PC-3 (cell line): ENCODE measurements at regions not wholly inside any gene's neighbourhood (a gene's known extent, or its start where the extent isn't known, plus 50 kb on each side); places are given as distances from the start of the nearest gene placed in this dataset.

ENCODE experiments used
- ATAC-seq: fragments of 200-7000 bp; cut with Tn5 transposase; 2 replicates; pipeline ENCODE4 v1.9.1; 2020; ENCODE audit warnings: mild to moderate bottlenecking, moderate library complexity
- BruUV-seq: library from RNA; stranded (reverse); fragments of 400-500 nt; replicated peaks from 2 replicates; lab custom pipeline; 2021; lab: Mats Ljungman, UMichigan
- CTCF ChIA-PET: fragments of 300-600 bp; sonication (Branson Sonifier 250); formaldehyde crosslinking; loops from one replicate; lab custom pipeline; 2022; ENCODE audit warnings: antibody characterized with exemption; lab: Charles Lee
- POLR2A ChIA-PET: fragments of 300-600 bp; sonication (Branson Sonifier 250); formaldehyde crosslinking; loops from one replicate; lab custom pipeline; 2022; ENCODE audit warnings: antibody characterized with exemption; ENCODE audit not compliant: unreplicated experiment; lab: Charles Lee
- DNase-seq: peaks from one replicate; pipeline ENCODE4 v3.0.0-alpha.2; 2015
- H2AFZ ChIP-seq: fragments of 300-600 bp; sonication (generic); 2 replicates; pipeline ENCODE4 v1.6.0; 2016; ENCODE audit warnings: antibody characterized with exemption, low read length
- H3F3A ChIP-seq: fragments of 300-600 bp; sonication (generic); one replicate; pipeline ENCODE4 v1.6.0; 2017; ENCODE audit warnings: antibody characterized with exemption, low read length, control low read depth, mild to moderate bottlenecking; ENCODE audit not compliant: unreplicated experiment
- H3K27ac ChIP-seq: fragments of 300-600 bp; sonication (generic); 2 replicates; pipeline ENCODE4 v1.5.1; 2016; ENCODE audit warnings: mild to moderate bottlenecking, low read length
- H3K27me3 ChIP-seq: fragments of 300-600 bp; sonication (generic); 2 replicates; pipeline ENCODE4 v1.6.1; 2016; ENCODE audit warnings: low read length, mixed read lengths
- H3K36me3 ChIP-seq: fragments of 300-600 bp; sonication (generic); 2 replicates; pipeline ENCODE4 v1.6.1; 2016; ENCODE audit warnings: low read depth, mixed run types, low read length, mixed read lengths
- H3K4me1 ChIP-seq: fragments of 300-600 bp; sonication (generic); 2 replicates; pipeline ENCODE4 v1.5.1; 2016; ENCODE audit warnings: low read length; ENCODE audit not compliant: insufficient read depth
- H3K4me2 ChIP-seq: fragments of 300-600 bp; sonication (generic); 2 replicates; pipeline ENCODE4 v1.6.0; 2016; ENCODE audit warnings: low read length
- H3K4me3 ChIP-seq: fragments of 300-600 bp; sonication (generic); 2 replicates; pipeline ENCODE4 v1.5.1; 2016; ENCODE audit warnings: mild to moderate bottlenecking, low read length, mixed read lengths
- H3K79me2 ChIP-seq: fragments of 300-600 bp; sonication (generic); 2 replicates; pipeline ENCODE4 v1.6.1; 2017; ENCODE audit warnings: low read length, mixed read lengths
- H3K9ac ChIP-seq: fragments of 300-600 bp; sonication (generic); 2 replicates; pipeline ENCODE4 v1.6.0; 2016; ENCODE audit warnings: mild to moderate bottlenecking, low read length
- H3K9me2 ChIP-seq: fragments of 300-600 bp; sonication (generic); replicated peaks from 2 replicates; pipeline ENCODE4 v1.6.1; 2016; ENCODE audit warnings: mixed run types, low read length, mixed read lengths
- H3K9me3 ChIP-seq: fragments of 300-600 bp; sonication (generic); 2 replicates; pipeline ENCODE4 v1.6.1; 2016; ENCODE audit warnings: low read length, mixed read lengths
- H4K20me1 ChIP-seq: fragments of 300-600 bp; sonication (generic); 2 replicates; pipeline ENCODE4 v1.6.1; 2016; ENCODE audit warnings: low read length, mixed read lengths
- CTCF ChIP-seq: fragments of 300-600 bp; sonication (generic); conservative IDR thresholded peaks from 2 replicates; pipeline ENCODE4 v1.5.1; 2017; ENCODE audit warnings: antibody characterized with exemption, low read depth, mild to moderate bottlenecking, low read length
- EZH2 ChIP-seq: fragments of 300-600 bp; sonication (generic); IDR thresholded peaks from one replicate; pipeline ENCODE4 v1.6.1; 2017; ENCODE audit warnings: antibody characterized with exemption, mild to moderate bottlenecking, low read length; ENCODE audit not compliant: unreplicated experiment
- EZH2phosphoT487 ChIP-seq: fragments of 300-600 bp; sonication (generic); IDR thresholded peaks from 2 replicates; pipeline ENCODE4 v1.6.1; 2018; ENCODE audit warnings: mild to moderate bottlenecking, antibody characterized with exemption, low read length, borderline replicate concordance
- intact Hi-C: fragments of 100-400 bp; cut with micrococcal nuclease; formaldehyde crosslinking; loops from 2 replicates; pipeline ENCODE4 v1.9.0; 2023

- Histone ChIP-seq H3K9me3 (no peaks in the 10 kb centered on the region), H3K4me1 (no peaks in the 10 kb centered on the region), H3K9me2 (no peaks in the 10 kb centered on the region), H3K36me3 (no peaks in the 10 kb centered on the region), H3K4me3 (no peak overlapping the region), H3K9ac (no peak overlapping the region), H3F3A (no peaks in the 10 kb centered on the region), H3K27ac (no peak overlapping the region), H3K4me2 (no peak overlapping the region), H4K20me1 (no peaks in the 10 kb centered on the region), H2AFZ (no peak overlapping the region), H3K27me3 (no peaks in the 10 kb centered on the region), H3K79me2 (no peaks in the 10 kb centered on the region)
- TF ChIP-seq EZH2 (no peak), EZH2phosphoT487 (no peak)
- ChIA-PET CTCF (no interaction called here), POLR2A (no interaction called here)
- DNase-seq = no peak
- intact Hi-C loops = no loop called here
- ATAC-seq = no peak
- BruUV-seq = no TSS peak
Measured at GRCh38 chr5:114665551-114665950, 303.7 kb downstream of the KCNN2 start.

- ATAC-seq (no peak), DNase-seq (no peak)
- Histone ChIP-seq H3K4me1 (no peaks in the 10 kb centered on the region), H2AFZ (no peak overlapping the region), H3K9ac (no peak overlapping the region), H3K9me2 (no peaks in the 10 kb centered on the region), H3K36me3 (no peaks in the 10 kb centered on the region), H3K4me2 (no peak overlapping the region), H3K79me2 (no peaks in the 10 kb centered on the region), H3K27me3 (no peaks in the 10 kb centered on the region), H3K27ac (no peak overlapping the region), H3F3A (no peaks in the 10 kb centered on the region), H4K20me1 (no peaks in the 10 kb centered on the region), H3K9me3 (no peaks in the 10 kb centered on the region), H3K4me3 (no peak overlapping the region)
- CTCF ChIA-PET = no interaction called here
- POLR2A ChIA-PET = no interaction called here
- intact Hi-C loops = no loop called here
- BruUV-seq = no TSS peak
- TF ChIP-seq CTCF (no peak), EZH2 (no peak), EZH2phosphoT487 (no peak)
Measured at GRCh38 chr5:114660791-114661190, 298.9 kb downstream of the KCNN2 start.

GRCh38 chr5:114658194-114658593 lies 296.3 kb downstream of the KCNN2 start:
- no peak for ATAC-seq
- H3K4me2 ChIP-seq = no peak overlapping the region
- CTCF ChIA-PET = no interaction called here
- H3K9me2 ChIP-seq = no peaks in the 10 kb centered on the region
- H3K4me3 ChIP-seq = no peak overlapping the region
- H3K27ac ChIP-seq = no peak overlapping the region
- no peaks in the 10 kb centered on the region for H3K9me3 ChIP-seq
- POLR2A ChIA-PET = no interaction called here
- H3K4me1 ChIP-seq = no peaks in the 10 kb centered on the region
- no peaks in the 10 kb centered on the region for H3F3A ChIP-seq
- no TSS peak for BruUV-seq
- no peaks in the 10 kb centered on the region for H3K27me3 ChIP-seq
- H2AFZ ChIP-seq = no peak overlapping the region
- no peak for DNase-seq
- no peaks in the 10 kb centered on the region for H3K36me3 ChIP-seq
- intact Hi-C loops = no loop called here
- no peaks in the 10 kb centered on the region for H4K20me1 ChIP-seq
- H3K79me2 ChIP-seq = no peaks in the 10 kb centered on the region
- H3K9ac ChIP-seq = no peak overlapping the region
- TF ChIP-seq CTCF (no peak), EZH2phosphoT487 (no peak), EZH2 (no peak)
